Cardiac muscle cell (in vitro differentiated cells and primary cell): ENCODE measurements at regions not wholly inside any gene's neighbourhood (a gene's known extent, or its start where the extent isn't known, plus 50 kb on each side); places are given as distances from the start of the nearest gene placed in this dataset.

Source experiments
- DNase-seq, 2 donors: peaks; one replicate each; pipeline versions ENCODE4 v3.0.0 to v3.0.0-alpha.2; 2010 to 2017; ENCODE audit warnings: low read depth in 1 of 2, low spot score in 1 of 2
- H3K27ac ChIP-seq: fragments of 200-600 bp; sonication (generic); 2 replicates; pipeline ENCODE4 v1.5.1; 2016
- H3K27me3 ChIP-seq: fragments of 200-600 bp; sonication (generic); 2 replicates; pipeline ENCODE4 v1.6.0; 2016; ENCODE audit warnings: control low read depth
- H3K36me3 ChIP-seq: fragments of 200-600 bp; sonication (generic); 2 replicates; pipeline ENCODE4 v1.5.1; 2016; ENCODE audit warnings: control low read depth
- H3K4me1 ChIP-seq: fragments of 200-600 bp; sonication (generic); 2 replicates; pipeline ENCODE4 v1.8.1; 2017; ENCODE audit warnings: low read depth, mild to moderate bottlenecking, mixed run types
- H3K4me3 ChIP-seq: fragments of 200-600 bp; sonication (generic); 2 replicates; pipeline ENCODE4 v1.5.1; 2016; ENCODE audit warnings: mild to moderate bottlenecking
- H3K9me3 ChIP-seq: fragments of 200-600 bp; sonication (generic); 2 replicates; pipeline ENCODE4 v1.5.1; 2017; ENCODE audit warnings: low read depth, mild to moderate bottlenecking, control low read depth
- CTCF ChIP-seq: IDR thresholded peaks from 2 replicates; pipeline ENCODE4 v1.5.1; 2012; ENCODE audit warnings: low read depth, mild to moderate bottlenecking, low read length

- no peaks in the 10 kb centered on the region for H3K9me3 ChIP-seq
- H3K4me3 ChIP-seq = no peak overlapping the region
- H3K27me3 ChIP-seq = no peaks in the 10 kb centered on the region
- no peaks in the 10 kb centered on the region for H3K4me1 ChIP-seq
- H3K27ac ChIP-seq = no peak overlapping the region
- no peaks in the 10 kb centered on the region for H3K36me3 ChIP-seq
- no peak for DNase-seq
- no peak for TF ChIP-seq CTCF
Measured at GRCh38 chr11:15638386-15638787, 523.7 kb downstream of the INSC start.

DNA sequence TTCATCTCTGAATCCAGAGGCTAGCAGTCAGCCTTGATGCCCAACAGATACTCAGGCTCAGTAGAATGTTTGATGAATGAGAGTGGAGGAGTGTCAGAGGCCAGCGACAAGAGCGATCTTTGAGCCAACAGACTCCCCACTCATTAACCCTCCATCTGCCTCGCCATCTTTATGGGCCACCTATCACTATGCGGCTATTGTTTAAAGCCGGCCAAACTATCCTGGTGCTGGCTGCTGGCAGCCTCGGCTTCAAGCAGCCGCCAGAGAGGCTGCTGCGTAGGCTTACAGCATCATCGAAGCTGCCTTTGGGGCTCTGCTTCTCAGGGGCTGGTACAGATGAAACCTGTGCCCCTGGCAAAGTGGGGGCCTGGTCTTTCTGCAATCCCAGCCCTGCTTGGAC lies 525.6 kb downstream of the INSC start:
- no peak for TF ChIP-seq CTCF
- Histone ChIP-seq H3K27me3 (no peaks in the 10 kb centered on the region), H3K27ac (no peak overlapping the region), H3K36me3 (no peaks in the 10 kb centered on the region), H3K9me3 (no peaks in the 10 kb centered on the region), H3K4me3 (no peak overlapping the region), H3K4me1 (no peaks in the 10 kb centered on the region)
- no peak for DNase-seq

- Histone ChIP-seq H3K4me3 (no peak overlapping the region), H3K36me3 (no peaks in the 10 kb centered on the region), H3K4me1 (no peaks in the 10 kb centered on the region), H3K27me3 (no peaks in the 10 kb centered on the region), H3K9me3 (no peaks in the 10 kb centered on the region), H3K27ac (no peak overlapping the region)
- TF ChIP-seq CTCF = no peak
- peak in 1 of 2 donors; percentile 34 for DNase-seq
Measured at GRCh38 chr11:15641271-15642045, 526.7 kb downstream of the INSC start.

DNA sequence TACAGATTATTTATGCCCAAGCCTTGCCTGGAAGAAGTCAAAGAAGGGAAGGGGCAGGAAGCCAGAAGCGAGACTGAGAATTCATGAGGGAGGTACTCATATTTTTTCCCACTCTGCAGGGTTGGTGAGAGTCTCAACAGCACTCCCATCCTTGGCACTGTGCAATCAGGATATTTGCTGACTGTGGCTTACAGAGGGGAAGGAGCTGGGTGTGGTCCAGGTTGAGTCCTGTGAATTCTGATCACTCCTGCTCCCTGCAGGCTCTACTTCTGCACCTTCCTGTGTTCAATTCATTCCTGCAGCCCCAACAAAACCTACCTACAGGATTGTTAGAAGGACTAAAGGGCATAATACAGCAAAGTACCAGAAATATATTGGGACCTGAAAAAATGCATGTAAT lies 530.5 kb downstream of the INSC start:
- H3K4me3 ChIP-seq = no peak overlapping the region
- no peak for TF ChIP-seq CTCF
- no peaks in the 10 kb centered on the region for H3K36me3 ChIP-seq
- H3K27me3 ChIP-seq = no peaks in the 10 kb centered on the region
- DNase-seq = no peak
- no peak overlapping the region for H3K27ac ChIP-seq
- H3K9me3 ChIP-seq = no peaks in the 10 kb centered on the region
- no peaks in the 10 kb centered on the region for H3K4me1 ChIP-seq

DNA sequence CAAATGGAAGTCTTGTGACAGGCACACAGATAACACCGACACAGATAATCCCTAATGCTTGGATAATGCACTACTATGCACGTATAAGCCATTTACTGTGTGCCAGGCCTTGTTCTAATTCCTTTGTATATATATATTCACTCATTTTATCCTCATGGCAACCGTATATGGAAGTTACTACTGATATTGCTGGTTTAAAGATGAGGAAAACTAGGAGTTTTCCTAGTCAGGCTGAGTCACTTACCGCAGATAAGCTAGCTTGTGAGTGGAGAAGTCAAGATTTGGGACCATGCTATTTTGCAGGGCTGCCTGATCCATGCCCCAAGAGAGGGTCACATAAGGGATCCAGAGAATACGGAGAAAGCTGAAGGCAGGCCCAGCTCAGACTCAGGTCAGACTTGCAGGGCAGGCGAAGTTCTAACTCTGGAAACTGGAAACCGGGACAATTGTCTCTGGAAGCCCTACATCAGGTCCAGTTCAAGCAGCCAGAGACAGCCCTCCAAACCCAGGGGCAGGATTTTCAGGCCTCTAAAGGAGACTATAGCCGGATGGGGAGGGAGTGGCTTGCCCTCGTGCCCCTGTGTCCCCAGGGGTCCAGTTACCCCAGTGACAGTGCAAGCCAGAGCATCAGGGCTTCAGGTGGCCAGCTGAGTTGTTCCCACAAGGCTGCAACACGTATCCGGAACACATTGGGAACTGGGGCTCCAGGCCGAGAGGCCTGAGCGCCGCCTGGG lies 534.8 kb downstream of the INSC start:
- Histone ChIP-seq H3K9me3 (no peaks in the 10 kb centered on the region), H3K27me3 (no peaks in the 10 kb centered on the region), H3K27ac (no peak overlapping the region), H3K4me1 (no peaks in the 10 kb centered on the region), H3K4me3 (no peak overlapping the region), H3K36me3 (no peaks in the 10 kb centered on the region)
- TF ChIP-seq CTCF = no peak
- peak in 1 of 2 donors; percentile 65 for DNase-seq
